Fibroblast of villous mesenchyme (primary cell): ENCODE measurements at regions not wholly inside any gene's neighbourhood (a gene's known extent, or its start where the extent isn't known, plus 50 kb on each side); places are given as distances from the start of the nearest gene placed in this dataset.

Source experiments
- DNase-seq: peaks from one replicate; pipeline ENCODE4 v3.0.0-alpha.2; 2010; ENCODE audit warnings: low read depth
- H3K4me3 ChIP-seq: 2 replicates; pipeline ENCODE4 v1.5.1; 2011; ENCODE audit warnings: low read depth, mild to moderate bottlenecking, low read length
- TF ChIP-seq, protein P1 (sequence below): IDR thresholded peaks from 2 replicates; pipeline ENCODE4 v1.5.1; 2012; ENCODE audit warnings: low read depth, mild to moderate bottlenecking, low read length; ENCODE audit not compliant: insufficient read depth

- TF ChIP-seq, protein P1, sequence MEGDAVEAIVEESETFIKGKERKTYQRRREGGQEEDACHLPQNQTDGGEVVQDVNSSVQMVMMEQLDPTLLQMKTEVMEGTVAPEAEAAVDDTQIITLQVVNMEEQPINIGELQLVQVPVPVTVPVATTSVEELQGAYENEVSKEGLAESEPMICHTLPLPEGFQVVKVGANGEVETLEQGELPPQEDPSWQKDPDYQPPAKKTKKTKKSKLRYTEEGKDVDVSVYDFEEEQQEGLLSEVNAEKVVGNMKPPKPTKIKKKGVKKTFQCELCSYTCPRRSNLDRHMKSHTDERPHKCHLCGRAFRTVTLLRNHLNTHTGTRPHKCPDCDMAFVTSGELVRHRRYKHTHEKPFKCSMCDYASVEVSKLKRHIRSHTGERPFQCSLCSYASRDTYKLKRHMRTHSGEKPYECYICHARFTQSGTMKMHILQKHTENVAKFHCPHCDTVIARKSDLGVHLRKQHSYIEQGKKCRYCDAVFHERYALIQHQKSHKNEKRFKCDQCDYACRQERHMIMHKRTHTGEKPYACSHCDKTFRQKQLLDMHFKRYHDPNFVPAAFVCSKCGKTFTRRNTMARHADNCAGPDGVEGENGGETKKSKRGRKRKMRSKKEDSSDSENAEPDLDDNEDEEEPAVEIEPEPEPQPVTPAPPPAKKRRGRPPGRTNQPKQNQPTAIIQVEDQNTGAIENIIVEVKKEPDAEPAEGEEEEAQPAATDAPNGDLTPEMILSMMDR = no peak
- H3K4me3 ChIP-seq = no peak overlapping the region
- DNase-seq = peak; percentile 56
Measured at GRCh38 chrX:120791013-120791643, 84.5 kb downstream of the CT47B1 start.

DNA sequence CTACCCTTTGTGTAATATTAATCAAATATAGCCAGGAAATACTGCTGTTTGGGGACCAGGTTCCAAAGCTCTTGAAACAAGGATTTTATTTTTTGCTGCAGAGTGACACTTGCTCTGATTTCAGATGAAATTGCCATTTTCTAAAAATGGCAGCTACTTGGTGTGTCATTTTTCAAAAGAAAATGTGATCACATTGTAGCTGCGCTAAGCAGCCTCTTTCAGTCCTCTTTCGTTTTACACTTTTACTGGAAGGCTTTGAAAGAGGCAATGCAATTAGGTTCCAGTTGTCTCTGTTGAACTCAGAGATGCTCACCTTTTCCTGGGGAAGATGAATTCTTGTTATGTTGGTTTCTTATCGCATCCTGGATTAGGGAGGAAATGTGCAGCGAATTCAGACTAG, 85.1 kb downstream of the CT47B1 start:
- no peak for DNase-seq
- no peak overlapping the region for H3K4me3 ChIP-seq
- TF ChIP-seq, protein P1 = no peak

GRCh38 chrX:120790118-120790517, 85.5 kb downstream of the CT47B1 start:
- H3K4me3 ChIP-seq = no peak overlapping the region
- TF ChIP-seq, protein P1 = peak; percentile 73
- DNase-seq = peak; percentile 75

DNA sequence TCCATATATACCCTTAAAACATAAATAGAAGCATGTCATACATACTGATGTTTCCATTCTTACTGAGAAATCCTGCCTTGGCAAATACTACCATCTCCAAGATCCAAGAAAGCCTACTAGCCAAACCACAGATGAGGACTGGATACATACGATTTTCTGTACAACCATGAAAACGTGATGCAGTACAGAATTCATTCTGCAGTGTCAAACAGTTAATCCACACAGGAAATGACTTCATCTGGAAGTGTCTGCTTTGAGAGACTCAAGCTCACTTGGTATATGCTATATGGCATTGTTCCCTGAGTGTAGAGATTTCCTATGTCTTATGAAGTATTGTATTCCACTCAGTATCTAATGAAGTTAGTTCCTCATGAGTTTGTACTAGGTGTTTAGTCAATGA, 94.3 kb downstream of the CT47B1 start:
- TF ChIP-seq, protein P1 = no peak
- DNase-seq = peak; percentile 40
- no peak overlapping the region for H3K4me3 ChIP-seq

GRCh38 chrX:120775959-120776358, 99.7 kb downstream of the CT47B1 start:
- no peak for DNase-seq
- H3K4me3 ChIP-seq = no peak overlapping the region
- TF ChIP-seq, protein P1 = no peak

- peak; percentile 31 for DNase-seq
- TF ChIP-seq, protein P1 = no peak
- H3K4me3 ChIP-seq = no peak overlapping the region
Measured at GRCh38 chrX:120774606-120775005, 101.1 kb downstream of the CT47B1 start.

GRCh38 chrX:120773801-120774200, 101.9 kb downstream of the CT47B1 start:
- no peak for DNase-seq
- TF ChIP-seq, protein P1 = no peak
- no peak overlapping the region for H3K4me3 ChIP-seq
